ENCODE measurements at regions not wholly inside any gene's neighbourhood (a gene's known extent, or its start where the extent isn't known, plus 50 kb on each side); places are given as distances from the start of the nearest gene placed in this dataset.

DNA sequence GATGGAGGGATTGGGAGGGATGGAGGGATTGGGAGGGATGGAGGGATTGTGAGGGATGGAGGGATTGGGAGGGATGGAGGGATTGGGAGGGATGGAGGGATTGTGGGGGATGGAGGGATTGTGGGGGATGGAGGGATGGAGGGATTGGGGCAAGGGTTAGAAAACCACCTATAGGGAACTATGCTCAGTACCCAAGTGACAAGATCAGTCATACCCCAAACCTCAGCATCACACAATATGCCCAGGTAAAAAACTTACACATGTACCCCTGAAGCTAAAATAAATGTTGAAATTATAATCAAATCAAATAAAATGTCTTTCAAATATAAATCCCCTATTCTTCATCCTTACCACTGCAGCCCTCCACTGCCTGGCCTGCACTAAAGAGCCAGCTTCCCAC is 72.8 kb upstream of the HNRNPU start:
- no peak for DNase-seq

DNA sequence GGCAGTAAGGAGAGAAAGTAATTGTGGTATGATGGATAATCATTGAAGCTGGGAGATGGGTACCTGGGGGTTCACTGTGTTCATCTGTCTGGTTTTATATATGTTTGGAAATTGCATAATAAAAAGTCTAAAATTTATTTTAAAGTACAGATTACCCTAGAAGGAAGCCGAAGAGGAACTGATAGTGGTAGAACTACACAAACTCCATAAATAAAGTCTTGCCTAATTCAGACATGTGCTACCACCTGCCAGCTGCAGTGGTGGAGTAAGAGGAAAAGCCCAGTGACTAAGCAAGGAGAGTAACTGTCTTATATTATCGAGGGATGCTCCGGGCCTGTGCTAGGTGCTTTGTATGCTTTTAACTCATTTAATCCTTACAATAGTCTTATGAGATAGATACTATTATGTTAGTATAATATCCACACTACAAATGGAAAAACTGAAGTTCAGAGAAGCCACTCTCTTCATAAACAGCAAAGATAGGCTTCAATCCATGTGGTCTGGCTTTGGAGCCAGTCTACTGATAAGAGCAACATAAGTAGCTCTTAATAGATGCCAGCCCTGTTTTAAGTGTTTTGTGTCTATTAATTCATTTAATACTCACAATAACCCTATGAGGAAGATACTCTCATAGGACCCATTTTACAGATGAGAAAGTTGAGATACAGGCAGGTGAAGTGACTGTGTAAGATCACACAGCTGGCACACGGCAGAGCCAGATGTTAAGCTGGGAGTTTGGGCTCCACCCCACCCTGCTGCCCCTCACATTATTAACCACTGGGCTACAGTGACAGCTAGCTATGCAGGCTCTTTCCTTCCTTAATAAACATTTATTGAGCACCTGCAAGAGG is 56.8 kb upstream of the HNRNPU start:
- no peak for DNase-seq

DNA sequence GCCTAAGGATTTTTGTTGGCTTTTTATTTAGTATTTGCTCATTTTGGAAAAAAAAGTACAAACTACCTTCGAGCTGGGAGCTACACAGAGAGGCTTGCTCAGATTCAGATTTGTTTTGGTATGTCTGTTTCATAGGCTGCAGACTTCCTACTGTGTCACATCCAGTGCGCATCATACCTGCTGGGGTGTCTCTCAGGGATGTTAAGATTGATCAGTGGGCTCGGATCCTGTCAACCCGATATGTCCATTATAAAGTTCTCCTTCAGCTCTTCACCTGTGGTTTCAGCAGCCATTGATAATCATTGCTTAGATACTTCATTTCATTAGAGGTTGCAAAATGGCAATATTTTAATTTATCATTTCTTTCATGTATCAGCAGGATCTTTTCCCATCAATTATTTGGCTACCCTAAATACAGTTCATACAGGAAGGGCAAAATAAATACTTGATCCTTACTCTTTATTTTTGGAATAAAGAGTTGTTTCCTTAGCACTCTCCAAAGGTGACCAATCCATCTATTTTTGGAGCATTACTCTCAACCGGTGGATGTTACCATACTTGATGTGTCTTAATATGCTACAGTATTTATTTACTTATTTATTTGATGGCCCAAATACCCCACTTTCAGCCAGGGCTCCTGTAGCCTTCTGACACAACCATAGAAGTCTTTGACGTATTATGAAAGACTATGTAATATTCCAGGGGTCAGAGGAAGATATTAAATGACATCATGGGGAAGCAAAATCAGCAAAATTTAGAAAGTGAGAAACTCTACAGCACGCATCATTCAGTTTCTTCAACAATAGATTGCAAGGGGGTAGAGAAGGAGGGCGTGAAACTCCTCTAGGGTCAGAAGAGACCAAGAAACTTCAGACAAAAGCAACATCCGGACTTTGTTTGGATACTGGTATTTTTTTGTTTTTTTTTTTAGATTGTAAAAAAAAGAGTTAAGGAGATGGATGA is 55.3 kb upstream of the HNRNPU start:
- no peak for DNase-seq

- DNase-seq: peak; percentile 68
Observed at GRCh38 chr1:244918421-244919319, 54.3 kb upstream of the HNRNPU start.

GRCh38 chr1:244917073-244917670 is 52.8 kb upstream of the HNRNPU start:
- DNase-seq: no peak

DNA sequence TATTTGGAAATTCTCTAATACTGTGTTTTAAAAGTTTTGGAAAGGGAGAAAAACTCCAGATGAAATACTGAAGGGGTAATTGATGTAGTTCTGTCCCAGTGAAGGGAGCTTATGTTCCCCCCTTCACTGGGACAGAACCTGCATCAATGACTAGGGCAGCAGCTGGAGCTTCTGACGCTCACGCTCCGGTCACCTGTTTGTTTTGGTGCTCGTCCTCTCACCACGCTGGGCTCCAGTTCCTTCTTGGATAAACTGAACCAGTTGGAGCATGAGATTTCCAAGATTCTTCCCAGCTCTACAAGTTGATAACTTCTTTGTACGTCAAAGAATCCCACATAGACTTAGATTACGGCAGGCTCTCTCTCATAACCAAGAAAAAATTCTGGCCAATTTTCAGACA is 51.4 kb upstream of the HNRNPU start:
- DNase-seq: no peak

GRCh38 chr1:244914761-244915160 is 50.4 kb upstream of the HNRNPU start:
- no peak for DNase-seq
